ENCODE measurements at regions not wholly inside any gene's neighbourhood (a gene's known extent, or its start where the extent isn't known, plus 50 kb on each side); places are given as distances from the start of the nearest gene placed in this dataset.

DNA sequence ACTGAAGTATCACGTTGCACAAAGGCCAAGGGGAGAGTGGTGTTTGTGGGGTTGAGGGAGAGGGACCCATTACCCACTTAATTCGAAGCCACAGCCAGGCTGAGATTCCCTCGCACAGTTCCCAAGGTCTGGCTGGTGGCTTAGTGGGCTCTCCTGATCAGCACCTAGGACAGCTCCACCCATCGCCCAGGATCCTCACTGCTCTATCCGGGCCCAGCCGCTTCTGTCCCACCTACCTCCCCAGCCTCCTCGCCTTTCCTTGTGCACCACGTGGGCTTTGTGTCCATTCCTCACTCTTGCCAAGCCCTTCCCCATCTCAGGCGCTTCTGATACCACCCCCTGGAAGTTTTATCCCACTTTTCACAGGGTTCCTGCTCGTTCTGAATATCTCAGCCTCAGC, 163.5 kb downstream of the CCT6B start:
- H3K79me2 ChIP-seq (replicated peaks; ENCODE audit: insufficient read depth) = no peaks in the 10 kb centered on the region
- H3K27ac ChIP-seq (ENCODE audit: low read depth) = no peak overlapping the region
- peaks cover 17% of the 10 kb centered on the region; the same call in 1 of the 2 replicates for H3K27me3 ChIP-seq (ENCODE audit: insufficient read depth)
- no peak overlapping the region for H3K4me3 ChIP-seq
- no peak overlapping the region for H3K27ac Mint-ChIP-seq
- H3K4me1 ChIP-seq (ENCODE audit: insufficient read depth) = peaks cover 16% of the 10 kb centered on the region
- TF ChIP-seq NANOG (IDR thresholded peaks at IDR 0.05; ENCODE audit: borderline replicate concordance) (no peak), ZNF331 (CRISPR knock-in tag; IDR thresholded peaks at IDR 0.05; ENCODE audit: low read depth) (no peak), POLR2AphosphoS5 (IDR thresholded peaks at IDR 0.05; ENCODE audit: low read depth) (no peak), EZH2 (IDR thresholded peaks at IDR 0.05; ENCODE audit: low read depth, unreplicated experiment) (no peak), STAT1 (IDR thresholded peaks at IDR 0.05; ENCODE audit: unreplicated experiment) (no peak), EZH2phosphoT487 (IDR thresholded peaks at IDR 0.05; ENCODE audit: unreplicated experiment) (no peak), JUNB (IDR thresholded peaks at IDR 0.05; ENCODE audit: unreplicated experiment) (no peak), CREB1 (CRISPR knock-in tag; IDR thresholded peaks at IDR 0.05; ENCODE audit: low read depth) (0 out of 2 replicates have a peak, but pooled peaks have one; percentile 12)
- TF ChIP-seq, protein P1, sequence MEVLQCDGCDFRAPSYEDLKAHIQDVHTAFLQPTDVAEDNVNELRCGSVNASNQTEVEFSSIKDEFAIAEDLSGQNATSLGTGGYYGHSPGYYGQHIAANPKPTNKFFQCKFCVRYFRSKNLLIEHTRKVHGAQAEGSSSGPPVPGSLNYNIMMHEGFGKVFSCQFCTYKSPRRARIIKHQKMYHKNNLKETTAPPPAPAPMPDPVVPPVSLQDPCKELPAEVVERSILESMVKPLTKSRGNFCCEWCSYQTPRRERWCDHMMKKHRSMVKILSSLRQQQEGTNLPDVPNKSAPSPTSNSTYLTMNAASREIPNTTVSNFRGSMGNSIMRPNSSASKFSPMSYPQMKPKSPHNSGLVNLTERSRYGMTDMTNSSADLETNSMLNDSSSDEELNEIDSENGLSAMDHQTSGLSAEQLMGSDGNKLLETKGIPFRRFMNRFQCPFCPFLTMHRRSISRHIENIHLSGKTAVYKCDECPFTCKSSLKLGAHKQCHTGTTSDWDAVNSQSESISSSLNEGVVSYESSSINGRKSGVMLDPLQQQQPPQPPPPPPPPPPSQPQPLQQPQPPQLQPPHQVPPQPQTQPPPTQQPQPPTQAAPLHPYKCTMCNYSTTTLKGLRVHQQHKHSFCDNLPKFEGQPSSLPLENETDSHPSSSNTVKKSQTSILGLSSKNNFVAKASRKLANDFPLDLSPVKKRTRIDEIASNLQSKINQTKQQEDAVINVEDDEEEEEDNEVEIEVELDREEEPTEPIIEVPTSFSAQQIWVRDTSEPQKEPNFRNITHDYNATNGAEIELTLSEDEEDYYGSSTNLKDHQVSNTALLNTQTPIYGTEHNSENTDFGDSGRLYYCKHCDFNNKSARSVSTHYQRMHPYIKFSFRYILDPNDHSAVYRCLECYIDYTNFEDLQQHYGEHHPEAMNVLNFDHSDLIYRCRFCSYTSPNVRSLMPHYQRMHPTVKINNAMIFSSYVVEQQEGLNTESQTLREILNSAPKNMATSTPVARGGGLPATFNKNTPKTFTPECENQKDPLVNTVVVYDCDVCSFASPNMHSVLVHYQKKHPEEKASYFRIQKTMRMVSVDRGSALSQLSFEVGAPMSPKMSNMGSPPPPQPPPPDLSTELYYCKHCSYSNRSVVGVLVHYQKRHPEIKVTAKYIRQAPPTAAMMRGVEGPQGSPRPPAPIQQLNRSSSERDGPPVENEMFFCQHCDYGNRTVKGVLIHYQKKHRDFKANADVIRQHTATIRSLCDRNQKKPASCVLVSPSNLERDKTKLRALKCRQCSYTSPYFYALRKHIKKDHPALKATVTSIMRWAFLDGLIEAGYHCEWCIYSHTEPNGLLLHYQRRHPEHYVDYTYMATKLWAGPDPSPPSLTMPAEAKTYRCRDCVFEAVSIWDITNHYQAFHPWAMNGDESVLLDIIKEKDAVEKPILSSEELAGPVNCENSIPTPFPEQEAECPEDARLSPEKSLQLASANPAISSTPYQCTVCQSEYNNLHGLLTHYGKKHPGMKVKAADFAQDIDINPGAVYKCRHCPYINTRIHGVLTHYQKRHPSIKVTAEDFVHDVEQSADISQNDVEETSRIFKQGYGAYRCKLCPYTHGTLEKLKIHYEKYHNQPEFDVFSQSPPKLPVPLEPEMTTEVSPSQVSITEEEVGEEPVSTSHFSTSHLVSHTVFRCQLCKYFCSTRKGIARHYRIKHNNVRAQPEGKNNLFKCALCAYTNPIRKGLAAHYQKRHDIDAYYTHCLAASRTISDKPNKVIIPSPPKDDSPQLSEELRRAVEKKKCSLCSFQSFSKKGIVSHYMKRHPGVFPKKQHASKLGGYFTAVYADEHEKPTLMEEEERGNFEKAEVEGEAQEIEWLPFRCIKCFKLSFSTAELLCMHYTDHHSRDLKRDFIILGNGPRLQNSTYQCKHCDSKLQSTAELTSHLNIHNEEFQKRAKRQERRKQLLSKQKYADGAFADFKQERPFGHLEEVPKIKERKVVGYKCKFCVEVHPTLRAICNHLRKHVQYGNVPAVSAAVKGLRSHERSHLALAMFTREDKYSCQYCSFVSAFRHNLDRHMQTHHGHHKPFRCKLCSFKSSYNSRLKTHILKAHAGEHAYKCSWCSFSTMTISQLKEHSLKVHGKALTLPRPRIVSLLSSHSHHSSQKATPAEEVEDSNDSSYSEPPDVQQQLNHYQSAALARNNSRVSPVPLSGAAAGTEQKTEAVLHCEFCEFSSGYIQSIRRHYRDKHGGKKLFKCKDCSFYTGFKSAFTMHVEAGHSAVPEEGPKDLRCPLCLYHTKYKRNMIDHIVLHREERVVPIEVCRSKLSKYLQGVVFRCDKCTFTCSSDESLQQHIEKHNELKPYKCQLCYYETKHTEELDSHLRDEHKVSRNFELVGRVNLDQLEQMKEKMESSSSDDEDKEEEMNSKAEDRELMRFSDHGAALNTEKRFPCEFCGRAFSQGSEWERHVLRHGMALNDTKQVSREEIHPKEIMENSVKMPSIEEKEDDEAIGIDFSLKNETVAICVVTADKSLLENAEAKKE (CRISPR knock-in tag; IDR thresholded peaks at IDR 0.05) = peak; percentile 50; the same call in 1 of the 2 replicates
- TF ChIP-seq, protein P2, sequence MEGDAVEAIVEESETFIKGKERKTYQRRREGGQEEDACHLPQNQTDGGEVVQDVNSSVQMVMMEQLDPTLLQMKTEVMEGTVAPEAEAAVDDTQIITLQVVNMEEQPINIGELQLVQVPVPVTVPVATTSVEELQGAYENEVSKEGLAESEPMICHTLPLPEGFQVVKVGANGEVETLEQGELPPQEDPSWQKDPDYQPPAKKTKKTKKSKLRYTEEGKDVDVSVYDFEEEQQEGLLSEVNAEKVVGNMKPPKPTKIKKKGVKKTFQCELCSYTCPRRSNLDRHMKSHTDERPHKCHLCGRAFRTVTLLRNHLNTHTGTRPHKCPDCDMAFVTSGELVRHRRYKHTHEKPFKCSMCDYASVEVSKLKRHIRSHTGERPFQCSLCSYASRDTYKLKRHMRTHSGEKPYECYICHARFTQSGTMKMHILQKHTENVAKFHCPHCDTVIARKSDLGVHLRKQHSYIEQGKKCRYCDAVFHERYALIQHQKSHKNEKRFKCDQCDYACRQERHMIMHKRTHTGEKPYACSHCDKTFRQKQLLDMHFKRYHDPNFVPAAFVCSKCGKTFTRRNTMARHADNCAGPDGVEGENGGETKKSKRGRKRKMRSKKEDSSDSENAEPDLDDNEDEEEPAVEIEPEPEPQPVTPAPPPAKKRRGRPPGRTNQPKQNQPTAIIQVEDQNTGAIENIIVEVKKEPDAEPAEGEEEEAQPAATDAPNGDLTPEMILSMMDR (conservative IDR thresholded peaks at IDR 0.05; ENCODE audit: low read depth in 2 of 2) = no peak
- TF ChIP-seq, protein P3, sequence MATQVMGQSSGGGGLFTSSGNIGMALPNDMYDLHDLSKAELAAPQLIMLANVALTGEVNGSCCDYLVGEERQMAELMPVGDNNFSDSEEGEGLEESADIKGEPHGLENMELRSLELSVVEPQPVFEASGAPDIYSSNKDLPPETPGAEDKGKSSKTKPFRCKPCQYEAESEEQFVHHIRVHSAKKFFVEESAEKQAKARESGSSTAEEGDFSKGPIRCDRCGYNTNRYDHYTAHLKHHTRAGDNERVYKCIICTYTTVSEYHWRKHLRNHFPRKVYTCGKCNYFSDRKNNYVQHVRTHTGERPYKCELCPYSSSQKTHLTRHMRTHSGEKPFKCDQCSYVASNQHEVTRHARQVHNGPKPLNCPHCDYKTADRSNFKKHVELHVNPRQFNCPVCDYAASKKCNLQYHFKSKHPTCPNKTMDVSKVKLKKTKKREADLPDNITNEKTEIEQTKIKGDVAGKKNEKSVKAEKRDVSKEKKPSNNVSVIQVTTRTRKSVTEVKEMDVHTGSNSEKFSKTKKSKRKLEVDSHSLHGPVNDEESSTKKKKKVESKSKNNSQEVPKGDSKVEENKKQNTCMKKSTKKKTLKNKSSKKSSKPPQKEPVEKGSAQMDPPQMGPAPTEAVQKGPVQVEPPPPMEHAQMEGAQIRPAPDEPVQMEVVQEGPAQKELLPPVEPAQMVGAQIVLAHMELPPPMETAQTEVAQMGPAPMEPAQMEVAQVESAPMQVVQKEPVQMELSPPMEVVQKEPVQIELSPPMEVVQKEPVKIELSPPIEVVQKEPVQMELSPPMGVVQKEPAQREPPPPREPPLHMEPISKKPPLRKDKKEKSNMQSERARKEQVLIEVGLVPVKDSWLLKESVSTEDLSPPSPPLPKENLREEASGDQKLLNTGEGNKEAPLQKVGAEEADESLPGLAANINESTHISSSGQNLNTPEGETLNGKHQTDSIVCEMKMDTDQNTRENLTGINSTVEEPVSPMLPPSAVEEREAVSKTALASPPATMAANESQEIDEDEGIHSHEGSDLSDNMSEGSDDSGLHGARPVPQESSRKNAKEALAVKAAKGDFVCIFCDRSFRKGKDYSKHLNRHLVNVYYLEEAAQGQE (IDR thresholded peaks at IDR 0.05; ENCODE audit: unreplicated experiment) = peak; percentile 91
- TF ChIP-seq, protein P4, sequence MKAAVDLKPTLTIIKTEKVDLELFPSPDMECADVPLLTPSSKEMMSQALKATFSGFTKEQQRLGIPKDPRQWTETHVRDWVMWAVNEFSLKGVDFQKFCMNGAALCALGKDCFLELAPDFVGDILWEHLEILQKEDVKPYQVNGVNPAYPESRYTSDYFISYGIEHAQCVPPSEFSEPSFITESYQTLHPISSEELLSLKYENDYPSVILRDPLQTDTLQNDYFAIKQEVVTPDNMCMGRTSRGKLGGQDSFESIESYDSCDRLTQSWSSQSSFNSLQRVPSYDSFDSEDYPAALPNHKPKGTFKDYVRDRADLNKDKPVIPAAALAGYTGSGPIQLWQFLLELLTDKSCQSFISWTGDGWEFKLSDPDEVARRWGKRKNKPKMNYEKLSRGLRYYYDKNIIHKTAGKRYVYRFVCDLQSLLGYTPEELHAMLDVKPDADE (IDR thresholded peaks at IDR 0.05) = no peak
- peaks cover 21% of the 10 kb centered on the region for H3K4me1 Mint-ChIP-seq
- H3K4me3 Mint-ChIP-seq = no peak overlapping the region
- H3F3A ChIP-seq (replicated peaks; ENCODE audit: low read depth) = no peaks in the 10 kb centered on the region
- H3K9me2 ChIP-seq (ENCODE audit: insufficient read depth) = 0 out of 2 replicates have a peak, but pooled peaks cover 3% of the 10 kb centered on the region
- ATAC-seq (peak; percentile 96), DNase-seq (ENCODE audit: low spot score) (peak; percentile 91)
- peaks cover 4% of the 10 kb centered on the region; the same call in 2 of the 3 replicates for H3K9me3 Mint-ChIP-seq
- no peak overlapping the region for H2AFZ ChIP-seq
- peaks cover 4% of the 10 kb centered on the region; the same call in 1 of the 2 replicates for H4K20me1 ChIP-seq (replicated peaks; ENCODE audit: insufficient read depth)
- no peaks in the 10 kb centered on the region for H3K36me3 ChIP-seq (ENCODE audit: insufficient read depth)
- no peaks in the 10 kb centered on the region for H3K36me3 Mint-ChIP-seq (ENCODE audit: low read depth)
- peak overlapping the region; percentile 65 for H3K4me2 ChIP-seq
- peaks cover 42% of the 10 kb centered on the region for H3K27me3 Mint-ChIP-seq (ENCODE audit: insufficient read depth, low read depth, poor library complexity)
